Kidney (tissue), 13 donors: ENCODE measurements at regions not wholly inside any gene's neighbourhood (a gene's known extent, or its start where the extent isn't known, plus 50 kb on each side); places are given as distances from the start of the nearest gene placed in this dataset.
A peak's percentile ranks its signal among the peaks of the same experiment; 100 is the strongest.

Source experiments
- DNase-seq, 5 donors: peaks; one replicate each; pipeline ENCODE4 v3.0.0-alpha.2; 2013 to 2020
- FAIRE-seq: peaks from 2 replicates; lab custom pipeline; 2012; peaks lifted over from hg19 to GRCh38; lab: Jason Lieb, UNC
- H3K27ac ChIP-seq, 2 donors: one replicate each; pipeline ENCODE4 v1.7.0; 2013; ENCODE audit warnings: low read depth in 2 of 2, low read length in 2 of 2, inconsistent platforms in 1 of 2
- H3K27me3 ChIP-seq: one replicate; pipeline ENCODE4 v1.7.1; 2013; ENCODE audit warnings: low read length, inconsistent platforms; ENCODE audit not compliant: control insufficient read depth, insufficient read depth
- H3K36me3 ChIP-seq, 3 donors: one replicate each; pipeline versions ENCODE4 v1.7.0 to v1.7.1; 2013; ENCODE audit warnings: low read length in 3 of 3, control low read depth in 1 of 3, inconsistent platforms in 1 of 3; ENCODE audit not compliant: insufficient read depth in 3 of 3, control insufficient read depth in 2 of 3
- H3K4me1 ChIP-seq, 3 donors: one replicate each; pipeline versions ENCODE4 v1.7.0 to v1.7.1; 2013; ENCODE audit warnings: low read length in 3 of 3, inconsistent platforms in 1 of 3, low read depth in 1 of 3; ENCODE audit not compliant: control insufficient read depth in 2 of 3, insufficient read depth in 2 of 3
- H3K4me3 ChIP-seq, 3 donors: one replicate each; pipeline versions ENCODE4 v1.7.0 to v1.8.1; 2013; ENCODE audit warnings: low read length in 3 of 3, control low read depth in 1 of 3, inconsistent platforms in 1 of 3
- H3K9ac ChIP-seq, 3 donors: one replicate each; pipeline versions ENCODE4 v1.7.0 to v1.7.1; 2013; ENCODE audit warnings: low read length in 3 of 3, control low read depth in 1 of 3, inconsistent platforms in 1 of 3
- H3K9me3 ChIP-seq, 3 donors: one replicate each; pipeline versions ENCODE4 v1.7.0 to v1.7.1; 2013; ENCODE audit warnings: low read length in 3 of 3, control low read depth in 1 of 3, inconsistent platforms in 1 of 3; ENCODE audit not compliant: control insufficient read depth in 2 of 3, insufficient read depth in 1 of 3
- CTCF ChIP-seq: IDR thresholded peaks from 3 replicates; pipeline ENCODE4 v1.5.1; 2012; ENCODE audit warnings: mild to moderate bottlenecking, moderate library complexity, borderline replicate concordance; ENCODE audit not compliant: insufficient read depth; ENCODE audit errors: extremely low read depth
- intact Hi-C: fragments of 100-400 bp; cut with DNase I; formaldehyde crosslinking; loops from one replicate; pipeline ENCODE4 v1.11.1; 2022
- donor health status: control.
- donor health status: control.
- donor health status: control.
- donor health status: control.
- donor health status: control.
- donor health status: DM: yes; HTN: yes; CAD: no.
- donor health status: Normal renal cell carcinoma (clear cell type).

- Histone ChIP-seq H3K9ac (no peak overlapping the region), H3K27me3 (no peaks in the 10 kb centered on the region), H3K4me1 (peaks cover 0 to 14% (median 4%) of the 10 kb centered on the region in 3 donors), H3K9me3 (no peaks in the 10 kb centered on the region), H3K36me3 (no peaks in the 10 kb centered on the region), H3K27ac (no peak overlapping the region), H3K4me3 (no peak overlapping the region)
- DNase-seq (no peak), FAIRE-seq (no peak)
- intact Hi-C loops, result no loop called here
- no peak for TF ChIP-seq CTCF
These were observed 74.0 kb upstream of the ANXA1 start for GRCh38 chr9:73077625-73078030.

- no peak overlapping the region for H3K27ac ChIP-seq
- H3K4me3 ChIP-seq, result no peak overlapping the region
- no peak for TF ChIP-seq CTCF
- no peaks in the 10 kb centered on the region for H3K27me3 ChIP-seq
- no peaks in the 10 kb centered on the region for H3K9me3 ChIP-seq
- FAIRE-seq, result no peak
- no peak overlapping the region for H3K9ac ChIP-seq
- H3K36me3 ChIP-seq, result no peaks in the 10 kb centered on the region
- DNase-seq, result no peak
- intact Hi-C loops, result no loop called here
- H3K4me1 ChIP-seq, result peaks cover 0 to 14% (median 4%) of the 10 kb centered on the region in 3 donors
These were observed 74.7 kb upstream of the ANXA1 start for GRCh38 chr9:73076970-73077369.

GRCh38 chr9:73074176-73074708, 77.4 kb upstream of the ANXA1 start:
- peak overlapping the region; percentile 54 for H3K27ac ChIP-seq
- peaks cover 0 to 14% (median 4%) of the 10 kb centered on the region in 3 donors for H3K4me1 ChIP-seq
- no peak for TF ChIP-seq CTCF
- H3K9me3 ChIP-seq, result no peaks in the 10 kb centered on the region
- H3K27me3 ChIP-seq, result no peaks in the 10 kb centered on the region
- intact Hi-C loops, result no loop called here
- no peaks in the 10 kb centered on the region for H3K36me3 ChIP-seq
- DNase-seq (no peak), FAIRE-seq (no peak)
- H3K4me3 ChIP-seq, result no peak overlapping the region
- H3K9ac ChIP-seq, result no peak overlapping the region
